NT2/D1 (cell line): ENCODE measurements at regions not wholly inside any gene's neighbourhood (a gene's known extent, or its start where the extent isn't known, plus 50 kb on each side); places are given as distances from the start of the nearest gene placed in this dataset.

Experiments
- DNase-seq: peaks from one replicate; pipeline ENCODE4 v3.0.0-alpha.2; 2011; ENCODE audit warnings: low read depth, low spot score
- H3K27me3 ChIP-seq: 2 replicates; pipeline ENCODE4 v1.6.0; 2011; ENCODE audit warnings: mild to moderate bottlenecking; ENCODE audit not compliant: insufficient read length, insufficient read depth
- H3K36me3 ChIP-seq: 2 replicates; pipeline ENCODE4 v1.6.1; 2011; ENCODE audit warnings: mild to moderate bottlenecking, low read length, mixed read lengths; ENCODE audit not compliant: insufficient read depth, insufficient read length
- H3K4me1 ChIP-seq: 2 replicates; pipeline ENCODE4 v1.5.1; 2011; ENCODE audit not compliant: insufficient read depth, insufficient read length
- H3K4me3 ChIP-seq: 2 replicates; pipeline ENCODE4 v1.5.1; 2011; ENCODE audit warnings: low read depth; ENCODE audit not compliant: insufficient read length
- H3K9ac ChIP-seq: 2 replicates; pipeline ENCODE4 v1.6.0; 2011; ENCODE audit warnings: low read depth; ENCODE audit not compliant: insufficient read length
- H3K9me3 ChIP-seq: 2 replicates; pipeline ENCODE4 v1.5.1; 2011; ENCODE audit warnings: mild to moderate bottlenecking, low read length; ENCODE audit not compliant: insufficient read depth
- SUZ12 ChIP-seq: IDR thresholded peaks from 2 replicates; pipeline ENCODE4 v1.6.1; 2011; ENCODE audit not compliant: insufficient read length, insufficient read depth; ENCODE audit errors: extremely low read depth
- YY1 ChIP-seq: IDR thresholded peaks from 2 replicates; pipeline ENCODE4 v1.6.1; 2011; ENCODE audit not compliant: insufficient read length, insufficient read depth
- ZNF274 ChIP-seq: IDR thresholded peaks from 2 replicates; pipeline ENCODE4 v1.6.1; 2011; ENCODE audit warnings: mild to moderate bottlenecking, low read depth, low read length

DNA sequence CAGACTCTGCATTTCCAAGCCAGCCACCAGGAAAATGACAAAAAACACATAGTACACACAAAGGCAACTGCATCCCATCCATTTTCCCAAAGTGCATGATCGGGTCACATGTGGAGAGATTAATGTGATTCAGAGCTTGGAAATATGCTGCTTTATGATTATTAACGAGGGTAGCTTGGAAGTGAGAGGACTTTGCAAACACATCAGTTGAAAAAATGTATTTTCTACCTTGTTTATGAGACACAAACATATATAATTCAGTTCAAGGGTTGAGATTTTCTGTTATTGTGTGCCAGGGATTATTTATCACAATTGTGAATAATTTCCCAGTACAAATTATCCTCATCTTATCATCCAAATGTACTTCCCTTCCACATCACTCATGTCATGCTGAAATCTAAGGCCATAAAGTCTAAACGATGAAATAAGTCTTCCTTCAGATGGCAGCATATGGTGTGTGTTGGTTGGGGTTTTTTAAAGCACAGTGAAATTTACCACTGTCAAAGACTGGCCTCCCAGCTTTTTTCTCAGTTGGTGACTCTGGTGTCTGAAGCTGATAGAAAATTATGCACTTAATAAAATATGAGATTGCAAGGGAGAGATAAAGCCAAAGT lies 104.7 kb upstream of the ADAMTS18 start:
- Histone ChIP-seq H3K9me3 (no peaks in the 10 kb centered on the region), H3K27me3 (peaks cover 2% of the 10 kb centered on the region), H3K9ac (no peak overlapping the region), H3K4me3 (no peak overlapping the region), H3K4me1 (no peaks in the 10 kb centered on the region), H3K36me3 (no peaks in the 10 kb centered on the region)
- no peak for DNase-seq
- TF ChIP-seq SUZ12 (no peak), ZNF274 (no peak), YY1 (no peak)

- no peaks in the 10 kb centered on the region for H3K4me1 ChIP-seq
- TF ChIP-seq SUZ12 = no peak
- TF ChIP-seq ZNF274 = no peak
- no peak for TF ChIP-seq YY1
- H3K4me3 ChIP-seq = no peak overlapping the region
- no peak for DNase-seq
- H3K9ac ChIP-seq = no peak overlapping the region
- H3K9me3 ChIP-seq = no peaks in the 10 kb centered on the region
- no peaks in the 10 kb centered on the region for H3K27me3 ChIP-seq
- no peaks in the 10 kb centered on the region for H3K36me3 ChIP-seq
These were observed 105.8 kb upstream of the ADAMTS18 start for GRCh38 chr16:77540646-77541045.

- no peaks in the 10 kb centered on the region for H3K36me3 ChIP-seq
- peak; percentile 64 for DNase-seq
These were observed 106.3 kb upstream of the ADAMTS18 start for GRCh38 chr16:77541165-77541564.

GRCh38 chr16:77548151-77548550 lies 113.3 kb upstream of the ADAMTS18 start:
- TF ChIP-seq SUZ12 (no peak), ZNF274 (no peak), YY1 (no peak)
- Histone ChIP-seq H3K9me3 (no peaks in the 10 kb centered on the region), H3K36me3 (no peaks in the 10 kb centered on the region), H3K9ac (no peak overlapping the region), H3K4me3 (no peak overlapping the region), H3K4me1 (no peaks in the 10 kb centered on the region), H3K27me3 (no peaks in the 10 kb centered on the region)
- DNase-seq = no peak

More at GRCh38 chr16:77541165-77541564, 106.3 kb upstream of the ADAMTS18 start:
- TF ChIP-seq SUZ12 (no peak), ZNF274 (no peak), YY1 (no peak)
- Histone ChIP-seq H3K9ac (no peak overlapping the region), H3K27me3 (no peaks in the 10 kb centered on the region), H3K9me3 (no peaks in the 10 kb centered on the region), H3K4me3 (no peak overlapping the region), H3K4me1 (no peaks in the 10 kb centered on the region)

- DNase-seq = no peak
- Histone ChIP-seq H3K9ac (no peak overlapping the region), H3K27me3 (no peaks in the 10 kb centered on the region), H3K4me3 (no peak overlapping the region), H3K36me3 (no peaks in the 10 kb centered on the region), H3K9me3 (no peaks in the 10 kb centered on the region), H3K4me1 (no peaks in the 10 kb centered on the region)
- TF ChIP-seq SUZ12 = no peak
- TF ChIP-seq ZNF274 = no peak
- TF ChIP-seq YY1 = no peak
These were observed 113.9 kb upstream of the ADAMTS18 start for GRCh38 chr16:77548766-77549165.

- no peak for DNase-seq
- H3K27me3 ChIP-seq = no peaks in the 10 kb centered on the region
- H3K4me3 ChIP-seq = no peak overlapping the region
- no peak overlapping the region for H3K9ac ChIP-seq
- no peaks in the 10 kb centered on the region for H3K4me1 ChIP-seq
- H3K9me3 ChIP-seq = no peaks in the 10 kb centered on the region
- H3K36me3 ChIP-seq = no peaks in the 10 kb centered on the region
- TF ChIP-seq YY1 (no peak), SUZ12 (no peak), ZNF274 (no peak)
These were observed 115.0 kb upstream of the ADAMTS18 start for GRCh38 chr16:77549876-77550275.

DNA sequence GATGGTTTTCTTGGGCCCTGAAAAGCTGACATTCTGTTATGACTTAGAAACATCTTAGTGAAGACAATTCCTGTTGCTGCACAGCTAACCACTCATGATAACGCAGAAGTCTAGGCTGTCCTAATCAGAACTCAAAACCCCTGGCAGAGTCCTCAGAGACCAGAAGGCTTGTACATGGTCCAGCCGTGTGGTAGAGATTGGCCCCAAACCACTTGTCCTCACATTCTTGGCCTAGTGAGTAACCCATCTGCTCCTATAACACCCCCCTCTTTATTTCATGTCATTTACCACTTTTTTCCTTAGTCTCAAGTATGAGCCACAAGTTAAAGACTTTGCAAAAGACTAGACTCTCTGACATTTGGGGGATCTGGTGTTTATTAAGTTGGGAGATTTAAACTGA lies 116.5 kb upstream of the ADAMTS18 start:
- H3K9ac ChIP-seq = no peak overlapping the region
- no peak for TF ChIP-seq SUZ12
- no peak for TF ChIP-seq YY1
- no peak for TF ChIP-seq ZNF274
- no peaks in the 10 kb centered on the region for H3K27me3 ChIP-seq
- H3K4me1 ChIP-seq = no peaks in the 10 kb centered on the region
- H3K4me3 ChIP-seq = no peak overlapping the region
- no peaks in the 10 kb centered on the region for H3K9me3 ChIP-seq
- H3K36me3 ChIP-seq = no peaks in the 10 kb centered on the region
- DNase-seq = no peak

GRCh38 chr16:77553130-77553529 lies 118.3 kb upstream of the ADAMTS18 start:
- no peak for DNase-seq
- no peak for TF ChIP-seq ZNF274
- no peak for TF ChIP-seq SUZ12
- TF ChIP-seq YY1 = no peak
- no peaks in the 10 kb centered on the region for H3K27me3 ChIP-seq

More at GRCh38 chr16:77553130-77553529, 118.3 kb upstream of the ADAMTS18 start:
- Histone ChIP-seq H3K4me3 (no peak overlapping the region), H3K4me1 (no peaks in the 10 kb centered on the region), H3K36me3 (no peaks in the 10 kb centered on the region), H3K9ac (no peak overlapping the region), H3K9me3 (no peaks in the 10 kb centered on the region)
